ENCODE measurements at regions not wholly inside any gene's neighbourhood (a gene's known extent, or its start where the extent isn't known, plus 50 kb on each side); places are given as distances from the start of the nearest gene placed in this dataset.

GRCh38 chr3:4897765-4898453, 81.3 kb upstream of the BHLHE40 start:
- DNase-seq = no peak
- H3K27ac ChIP-seq = no peak overlapping the region
- 73% methylated on average over 6 of the region's 6 CpGs for WGBS (ENCODE audit: insufficient coverage, low coverage, low lambda C conversion rate, missing lambda C conversion rate)

DNA sequence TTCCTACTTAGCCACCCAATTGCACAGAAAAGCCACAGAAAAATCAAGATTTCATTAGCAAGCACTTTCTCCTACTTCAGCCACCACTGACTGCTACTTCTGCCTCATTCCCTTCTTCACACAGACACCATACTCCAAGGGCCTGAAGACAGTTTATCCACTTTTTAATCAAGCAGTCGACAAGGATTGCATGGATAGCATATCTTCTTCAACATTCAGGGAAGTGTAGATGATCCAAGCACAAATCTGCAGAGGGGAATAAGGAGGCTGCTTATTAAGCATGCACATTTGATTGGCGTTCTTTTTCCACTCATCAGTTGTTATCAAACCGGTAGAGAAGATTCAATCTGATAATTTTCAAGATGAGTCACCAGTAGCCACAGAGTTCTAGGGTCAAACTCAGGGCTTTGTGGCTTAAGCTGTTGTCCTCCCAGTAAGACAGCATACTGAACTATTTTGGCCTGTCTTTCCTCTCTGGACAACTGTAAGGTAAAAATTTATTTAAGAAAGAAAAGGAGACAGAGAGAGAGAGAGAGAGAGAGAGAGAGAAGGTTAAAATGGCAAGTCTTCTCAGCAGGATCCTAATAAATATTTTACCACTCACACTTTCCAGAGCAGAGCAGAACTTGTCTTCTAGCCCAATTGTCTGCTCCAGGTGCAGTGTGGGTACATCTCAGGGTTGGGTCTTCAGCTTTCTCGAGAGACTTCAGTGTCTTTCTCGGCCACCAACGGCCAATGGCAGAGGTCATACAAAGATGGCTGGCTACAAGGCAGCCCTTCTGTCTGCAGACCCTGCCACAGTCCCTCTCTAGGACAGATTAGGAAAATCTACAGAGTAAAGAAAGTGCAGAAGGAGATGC, 80.6 kb upstream of the BHLHE40 start:
- Histone ChIP-seq H3K4me3 (no peak overlapping the region), H3K9me3 (no peaks in the 10 kb centered on the region), H3K4me1 (no peaks in the 10 kb centered on the region), H3K27ac (no peak overlapping the region), H3K27me3 (no peaks in the 10 kb centered on the region), H3K36me3 (no peaks in the 10 kb centered on the region)
- 60% methylated on average over 6 of the region's 6 CpGs for WGBS (ENCODE audit: insufficient coverage, low coverage, low lambda C conversion rate, missing lambda C conversion rate)
- DNase-seq (no peak), ATAC-seq (peak in 1 of 4 donors; percentile 51)
- TF ChIP-seq POLR2A (IDR thresholded peaks at IDR 0.05) = no peak
- TF ChIP-seq, protein P1, sequence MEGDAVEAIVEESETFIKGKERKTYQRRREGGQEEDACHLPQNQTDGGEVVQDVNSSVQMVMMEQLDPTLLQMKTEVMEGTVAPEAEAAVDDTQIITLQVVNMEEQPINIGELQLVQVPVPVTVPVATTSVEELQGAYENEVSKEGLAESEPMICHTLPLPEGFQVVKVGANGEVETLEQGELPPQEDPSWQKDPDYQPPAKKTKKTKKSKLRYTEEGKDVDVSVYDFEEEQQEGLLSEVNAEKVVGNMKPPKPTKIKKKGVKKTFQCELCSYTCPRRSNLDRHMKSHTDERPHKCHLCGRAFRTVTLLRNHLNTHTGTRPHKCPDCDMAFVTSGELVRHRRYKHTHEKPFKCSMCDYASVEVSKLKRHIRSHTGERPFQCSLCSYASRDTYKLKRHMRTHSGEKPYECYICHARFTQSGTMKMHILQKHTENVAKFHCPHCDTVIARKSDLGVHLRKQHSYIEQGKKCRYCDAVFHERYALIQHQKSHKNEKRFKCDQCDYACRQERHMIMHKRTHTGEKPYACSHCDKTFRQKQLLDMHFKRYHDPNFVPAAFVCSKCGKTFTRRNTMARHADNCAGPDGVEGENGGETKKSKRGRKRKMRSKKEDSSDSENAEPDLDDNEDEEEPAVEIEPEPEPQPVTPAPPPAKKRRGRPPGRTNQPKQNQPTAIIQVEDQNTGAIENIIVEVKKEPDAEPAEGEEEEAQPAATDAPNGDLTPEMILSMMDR (IDR thresholded peaks at IDR 0.05) = no peak
- intact Hi-C loops (cut with DNase I) = no loop called here

More at GRCh38 chr3:4897765-4898453, 81.3 kb upstream of the BHLHE40 start:
- Histone ChIP-seq H3K4me3 (no peak overlapping the region), H3K27me3 (no peaks in the 10 kb centered on the region), H3K9me3 (no peaks in the 10 kb centered on the region), H3K4me1 (no peaks in the 10 kb centered on the region), H3K36me3 (no peaks in the 10 kb centered on the region)
- TF ChIP-seq, protein P1 (IDR thresholded peaks at IDR 0.05) = no peak
- no peak for TF ChIP-seq POLR2A (IDR thresholded peaks at IDR 0.05)
- intact Hi-C loops (cut with DNase I) = no loop called here
- ATAC-seq = no peak

GRCh38 chr3:4899710-4900109, 79.5 kb upstream of the BHLHE40 start:
- H3K27ac ChIP-seq = no peak overlapping the region
- no peak overlapping the region for H3K4me3 ChIP-seq
- no peaks in the 10 kb centered on the region for H3K27me3 ChIP-seq
- DNase-seq (no peak), ATAC-seq (no peak)
- H3K9me3 ChIP-seq = no peaks in the 10 kb centered on the region
- H3K4me1 ChIP-seq = peaks cover 0 to 2% (median 0%) of the 10 kb centered on the region in 4 donors
- H3K36me3 ChIP-seq = no peaks in the 10 kb centered on the region
- 68% methylated on average over 4 of the region's 6 CpGs for WGBS (ENCODE audit: insufficient coverage, low coverage, low lambda C conversion rate, missing lambda C conversion rate)
- TF ChIP-seq POLR2A (IDR thresholded peaks at IDR 0.05) = no peak
- TF ChIP-seq, protein P1 (IDR thresholded peaks at IDR 0.05) = no peak
- intact Hi-C loops (cut with DNase I) = no loop called here

- H3K9me3 ChIP-seq = no peaks in the 10 kb centered on the region
- no peak overlapping the region for H3K27ac ChIP-seq
- intact Hi-C loops (cut with DNase I) = no loop called here
- DNase-seq (no peak), ATAC-seq (no peak)
- WGBS (ENCODE audit: insufficient coverage, low coverage, low lambda C conversion rate, missing lambda C conversion rate) = 79% methylated on average over 3 of the region's 4 CpGs
- no peaks in the 10 kb centered on the region for H3K36me3 ChIP-seq
- no peak overlapping the region for H3K4me3 ChIP-seq
- TF ChIP-seq, protein P1 (IDR thresholded peaks at IDR 0.05) = no peak
- no peak for TF ChIP-seq POLR2A (IDR thresholded peaks at IDR 0.05)
- H3K27me3 ChIP-seq = no peaks in the 10 kb centered on the region
- peaks cover 0 to 6% (median 0%) of the 10 kb centered on the region in 4 donors for H3K4me1 ChIP-seq
Measured at GRCh38 chr3:4900298-4900697, 78.9 kb upstream of the BHLHE40 start.
